ENCODE measurements at regions not wholly inside any gene's neighbourhood (a gene's known extent, or its start where the extent isn't known, plus 50 kb on each side); places are given as distances from the start of the nearest gene placed in this dataset.

DNA sequence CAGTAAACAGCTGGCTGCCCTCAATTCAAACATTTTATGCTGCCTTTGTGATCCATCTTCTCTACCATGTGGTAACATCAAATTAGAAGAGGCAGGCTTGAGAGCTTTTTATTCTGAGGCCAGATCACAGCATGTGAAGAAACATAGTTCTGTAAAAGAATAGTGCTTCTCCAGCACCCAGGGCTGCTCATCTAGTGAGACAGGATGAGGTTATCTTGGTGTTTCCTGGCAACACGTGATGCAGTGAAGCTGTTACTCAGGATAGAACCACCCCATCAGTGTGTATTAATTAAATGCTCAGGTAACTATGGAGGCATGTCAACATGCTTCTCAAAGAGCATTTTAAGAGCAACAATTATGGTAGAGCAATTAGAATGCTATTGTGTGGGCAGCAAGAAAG, 400.5 kb upstream of the ACO1 start:
- no peaks in the 10 kb centered on the region for H3K36me3 ChIP-seq
- DNase-seq: no peak

DNA sequence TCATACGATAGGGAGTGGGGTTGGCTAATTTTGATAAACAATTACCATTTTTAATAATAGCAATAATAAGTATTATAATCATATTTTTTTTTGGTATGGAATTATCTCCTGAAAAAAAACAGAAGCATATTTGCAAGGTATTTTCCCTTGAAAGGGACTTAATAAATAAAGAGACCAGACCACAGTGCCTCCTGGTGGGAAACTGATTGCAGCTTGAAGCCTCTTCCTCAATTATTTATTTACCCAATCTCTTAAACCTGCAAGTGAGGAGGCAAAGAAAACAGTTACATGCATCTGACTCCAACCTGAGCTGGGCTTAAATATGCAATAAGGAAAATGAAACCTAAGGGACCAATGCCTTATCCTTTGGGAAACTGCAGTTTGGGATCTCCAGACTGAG, 388.1 kb upstream of the ACO1 start:
- TF ChIP-seq, protein P1, sequence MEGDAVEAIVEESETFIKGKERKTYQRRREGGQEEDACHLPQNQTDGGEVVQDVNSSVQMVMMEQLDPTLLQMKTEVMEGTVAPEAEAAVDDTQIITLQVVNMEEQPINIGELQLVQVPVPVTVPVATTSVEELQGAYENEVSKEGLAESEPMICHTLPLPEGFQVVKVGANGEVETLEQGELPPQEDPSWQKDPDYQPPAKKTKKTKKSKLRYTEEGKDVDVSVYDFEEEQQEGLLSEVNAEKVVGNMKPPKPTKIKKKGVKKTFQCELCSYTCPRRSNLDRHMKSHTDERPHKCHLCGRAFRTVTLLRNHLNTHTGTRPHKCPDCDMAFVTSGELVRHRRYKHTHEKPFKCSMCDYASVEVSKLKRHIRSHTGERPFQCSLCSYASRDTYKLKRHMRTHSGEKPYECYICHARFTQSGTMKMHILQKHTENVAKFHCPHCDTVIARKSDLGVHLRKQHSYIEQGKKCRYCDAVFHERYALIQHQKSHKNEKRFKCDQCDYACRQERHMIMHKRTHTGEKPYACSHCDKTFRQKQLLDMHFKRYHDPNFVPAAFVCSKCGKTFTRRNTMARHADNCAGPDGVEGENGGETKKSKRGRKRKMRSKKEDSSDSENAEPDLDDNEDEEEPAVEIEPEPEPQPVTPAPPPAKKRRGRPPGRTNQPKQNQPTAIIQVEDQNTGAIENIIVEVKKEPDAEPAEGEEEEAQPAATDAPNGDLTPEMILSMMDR (IDR thresholded peaks at IDR 0.05; ENCODE audit: borderline replicate concordance): no peak
- Histone ChIP-seq H3K9me3 (replicated peaks) (peaks cover 45% of the 10 kb centered on the region), H3K4me1 (no peaks in the 10 kb centered on the region), H3K4me3 (no peak overlapping the region), H3K27me3 (ENCODE audit: low read depth) (no peaks in the 10 kb centered on the region), H3K27ac (replicated peaks) (no peak overlapping the region), H3K36me3 (no peaks in the 10 kb centered on the region)
- intact Hi-C loops (cut with micrococcal nuclease): no loop called here
- no peak for DNase-seq

More for the DNA sequence above, 400.5 kb upstream of the ACO1 start:
- Histone ChIP-seq H3K4me3 (no peak overlapping the region), H3K4me1 (no peaks in the 10 kb centered on the region), H3K9me3 (replicated peaks) (peaks cover 44% of the 10 kb centered on the region), H3K27ac (replicated peaks) (no peak overlapping the region), H3K27me3 (ENCODE audit: low read depth) (no peaks in the 10 kb centered on the region)
- TF ChIP-seq, protein P1 (IDR thresholded peaks at IDR 0.05; ENCODE audit: borderline replicate concordance): no peak
- intact Hi-C loops (cut with micrococcal nuclease): no loop called here

DNA sequence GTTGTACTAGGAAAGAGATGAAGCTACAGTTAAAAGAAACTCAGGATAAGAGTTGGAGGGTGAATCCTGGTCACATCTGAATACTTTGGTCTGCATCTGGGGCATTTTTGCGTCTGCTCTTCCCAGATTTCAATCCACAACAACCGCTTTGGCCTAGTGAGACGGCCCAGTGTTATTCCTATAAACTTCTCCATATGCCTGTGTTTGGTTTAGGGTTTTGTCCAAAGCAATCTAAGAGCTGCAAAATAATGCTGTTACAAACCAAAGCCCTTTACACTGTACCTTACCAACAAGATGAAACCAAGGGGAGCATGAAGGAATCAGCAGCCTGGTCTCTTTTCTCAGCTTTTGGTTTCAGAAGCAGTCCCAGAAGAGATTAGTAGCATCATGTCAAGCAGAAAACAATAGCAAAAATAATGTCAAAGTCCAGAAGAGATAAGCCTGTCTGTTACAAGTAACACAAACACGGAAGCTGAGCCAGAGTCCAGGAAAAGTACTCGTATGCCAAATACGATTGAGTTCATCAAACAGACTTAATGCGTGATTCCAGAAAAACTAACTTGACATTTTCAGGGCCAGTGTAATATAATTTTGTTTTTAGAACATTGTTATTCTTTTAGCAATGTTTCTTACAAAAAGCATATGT, 379.9 kb upstream of the ACO1 start:
- no peaks in the 10 kb centered on the region for H3K27me3 ChIP-seq (ENCODE audit: low read depth)
- intact Hi-C loops (cut with micrococcal nuclease): no loop called here
- TF ChIP-seq, protein P1 (IDR thresholded peaks at IDR 0.05; ENCODE audit: borderline replicate concordance): no peak

DNA sequence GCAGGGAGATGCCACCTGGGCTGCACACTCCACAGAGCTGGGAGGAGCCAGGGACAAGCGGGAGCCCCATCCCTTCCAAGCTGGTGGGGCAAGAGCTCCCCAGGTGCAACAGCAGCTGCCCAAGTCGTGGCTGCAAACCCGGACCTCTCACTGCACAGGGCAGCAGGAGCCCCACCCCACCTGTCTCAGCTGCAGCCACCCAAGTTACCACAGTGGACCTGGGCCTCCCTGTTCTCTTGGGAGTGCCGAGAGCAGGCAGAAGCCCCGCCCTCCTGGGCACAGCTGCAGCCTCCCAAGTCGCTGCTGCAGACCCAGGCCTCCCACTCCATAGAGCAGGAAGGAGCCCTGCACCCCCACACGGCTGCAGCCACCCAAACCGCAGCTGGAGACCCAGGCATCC, 374.1 kb upstream of the ACO1 start:
- DNase-seq: no peak
- Histone ChIP-seq H3K9me3 (replicated peaks) (peaks cover 10% of the 10 kb centered on the region), H3K27ac (replicated peaks) (no peak overlapping the region), H3K4me1 (no peaks in the 10 kb centered on the region), H3K36me3 (no peaks in the 10 kb centered on the region), H3K27me3 (ENCODE audit: low read depth) (no peaks in the 10 kb centered on the region), H3K4me3 (no peak overlapping the region)
- TF ChIP-seq, protein P1 (IDR thresholded peaks at IDR 0.05; ENCODE audit: borderline replicate concordance): no peak
- intact Hi-C loops (cut with micrococcal nuclease): no loop called here

More for the DNA sequence above, 379.9 kb upstream of the ACO1 start:
- Histone ChIP-seq H3K4me3 (no peak overlapping the region), H3K9me3 (replicated peaks) (peaks cover 3% of the 10 kb centered on the region), H3K36me3 (no peaks in the 10 kb centered on the region), H3K27ac (replicated peaks) (no peak overlapping the region), H3K4me1 (no peaks in the 10 kb centered on the region)
- no peak for DNase-seq

DNA sequence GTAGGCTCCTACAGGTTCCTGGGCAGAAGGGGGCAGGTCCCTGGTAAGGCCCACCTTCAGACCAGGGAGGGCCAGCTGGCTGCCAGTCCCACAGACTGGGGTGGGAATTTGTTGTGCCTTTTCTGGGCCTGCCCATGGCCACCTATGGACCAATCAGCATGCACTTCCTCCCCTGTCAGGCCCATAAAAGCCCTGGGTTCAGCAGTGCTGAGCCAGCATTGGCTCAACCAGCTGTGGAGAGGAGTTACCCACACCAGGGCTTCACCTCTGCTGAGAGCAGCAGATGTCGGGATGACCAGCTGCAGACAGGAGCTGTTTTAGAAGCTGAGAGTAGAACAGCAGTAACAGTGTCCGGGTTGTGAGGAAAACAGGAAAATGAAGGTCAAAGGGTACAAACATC, 373.4 kb upstream of the ACO1 start:
- TF ChIP-seq, protein P1 (IDR thresholded peaks at IDR 0.05; ENCODE audit: borderline replicate concordance): no peak
- intact Hi-C loops (cut with micrococcal nuclease): no loop called here
- Histone ChIP-seq H3K36me3 (no peaks in the 10 kb centered on the region), H3K27me3 (ENCODE audit: low read depth) (no peaks in the 10 kb centered on the region), H3K4me3 (no peak overlapping the region), H3K4me1 (no peaks in the 10 kb centered on the region), H3K9me3 (replicated peaks) (peaks cover 14% of the 10 kb centered on the region), H3K27ac (replicated peaks) (no peak overlapping the region)
- DNase-seq: no peak

All from left ventricle myocardium inferior (tissue), 1 donor.